ENCODE measurements at regions not wholly inside any gene's neighbourhood (a gene's known extent, or its start where the extent isn't known, plus 50 kb on each side); places are given as distances from the start of the nearest gene placed in this dataset.

GRCh38 chr15:85297537-85297936 is 82.9 kb upstream of the AKAP13 start:
- TF ChIP-seq POLR2A (IDR thresholded peaks at IDR 0.05) (no peak), CTCF (IDR thresholded peaks at IDR 0.05) (no peak), POLR2AphosphoS5 (IDR thresholded peaks at IDR 0.05; ENCODE audit: insufficient read depth in 1 of 2, low read depth in 1 of 2) (no peak)
